ENCODE measurements at regions not wholly inside any gene's neighbourhood (a gene's known extent, or its start where the extent isn't known, plus 50 kb on each side); places are given as distances from the start of the nearest gene placed in this dataset.

- no peaks in the 10 kb centered on the region for H4K20me1 ChIP-seq (ENCODE audit: insufficient read depth, low read length, poor library complexity, severe bottlenecking)
- TF ChIP-seq CTCF (conservative IDR thresholded peaks at IDR 0.05; ENCODE audit: low read length) (no peak), EZH2phosphoT487 (IDR thresholded peaks at IDR 0.05; ENCODE audit: borderline replicate concordance) (no peak)
- H3K79me2 ChIP-seq (ENCODE audit: insufficient read depth, low read length): no peaks in the 10 kb centered on the region
- no peaks in the 10 kb centered on the region for H3K9me2 ChIP-seq (replicated peaks; ENCODE audit: low read depth, low read length)
- no peak overlapping the region for H3K9ac ChIP-seq (ENCODE audit: low read depth, low read length, poor library complexity, severe bottlenecking)
- no peaks in the 10 kb centered on the region for H3K4me1 ChIP-seq (ENCODE audit: insufficient read depth, low read length, poor library complexity, severe bottlenecking)
- H3K36me3 ChIP-seq (ENCODE audit: insufficient read depth, low read length): no peaks in the 10 kb centered on the region
- no peaks in the 10 kb centered on the region for H3K27me3 ChIP-seq (ENCODE audit: insufficient read depth, low read length, poor library complexity, severe bottlenecking)
- H3F3A ChIP-seq (ENCODE audit: low read depth): no peaks in the 10 kb centered on the region
- no peak overlapping the region for H2AFZ ChIP-seq (ENCODE audit: low read length)
- no peak overlapping the region for H3K4me2 ChIP-seq (ENCODE audit: low read depth, low read length, poor library complexity, severe bottlenecking)
- H3K4me3 ChIP-seq (ENCODE audit: low read length, poor library complexity, severe bottlenecking): no peak overlapping the region
- H3K9me3 ChIP-seq (ENCODE audit: insufficient read depth, low read depth, low read length): no peaks in the 10 kb centered on the region
Observed at GRCh38 chr11:15558513-15559181, 443.9 kb downstream of the INSC start.

- Histone ChIP-seq H2AFZ (ENCODE audit: low read length) (no peak overlapping the region), H3K27me3 (ENCODE audit: insufficient read depth, low read length, poor library complexity, severe bottlenecking) (no peaks in the 10 kb centered on the region), H3K9me3 (ENCODE audit: insufficient read depth, low read depth, low read length) (no peaks in the 10 kb centered on the region), H3F3A (ENCODE audit: low read depth) (no peaks in the 10 kb centered on the region), H3K9ac (ENCODE audit: low read depth, low read length, poor library complexity, severe bottlenecking) (no peak overlapping the region), H3K9me2 (replicated peaks; ENCODE audit: low read depth, low read length) (no peaks in the 10 kb centered on the region), H3K4me2 (ENCODE audit: low read depth, low read length, poor library complexity, severe bottlenecking) (no peak overlapping the region), H3K4me3 (ENCODE audit: low read length, poor library complexity, severe bottlenecking) (no peak overlapping the region), H4K20me1 (ENCODE audit: insufficient read depth, low read length, poor library complexity, severe bottlenecking) (no peaks in the 10 kb centered on the region), H3K4me1 (ENCODE audit: insufficient read depth, low read length, poor library complexity, severe bottlenecking) (no peaks in the 10 kb centered on the region), H3K79me2 (ENCODE audit: insufficient read depth, low read length) (no peaks in the 10 kb centered on the region), H3K36me3 (ENCODE audit: insufficient read depth, low read length) (no peaks in the 10 kb centered on the region)
- TF ChIP-seq EZH2phosphoT487 (IDR thresholded peaks at IDR 0.05; ENCODE audit: borderline replicate concordance) (no peak), CTCF (conservative IDR thresholded peaks at IDR 0.05; ENCODE audit: low read length) (no peak)
Observed at GRCh38 chr11:15560689-15561467, 446.2 kb downstream of the INSC start.

- H3K27me3 ChIP-seq (ENCODE audit: insufficient read depth, low read length, poor library complexity, severe bottlenecking): no peaks in the 10 kb centered on the region
- H3K9ac ChIP-seq (ENCODE audit: low read depth, low read length, poor library complexity, severe bottlenecking): no peak overlapping the region
- no peaks in the 10 kb centered on the region for H3F3A ChIP-seq (ENCODE audit: low read depth)
- no peaks in the 10 kb centered on the region for H3K79me2 ChIP-seq (ENCODE audit: insufficient read depth, low read length)
- H2AFZ ChIP-seq (ENCODE audit: low read length): no peak overlapping the region
- H3K4me1 ChIP-seq (ENCODE audit: insufficient read depth, low read length, poor library complexity, severe bottlenecking): no peaks in the 10 kb centered on the region
- H3K4me3 ChIP-seq (ENCODE audit: low read length, poor library complexity, severe bottlenecking): no peak overlapping the region
- H3K36me3 ChIP-seq (ENCODE audit: insufficient read depth, low read length): no peaks in the 10 kb centered on the region
- H4K20me1 ChIP-seq (ENCODE audit: insufficient read depth, low read length, poor library complexity, severe bottlenecking): no peaks in the 10 kb centered on the region
- H3K9me2 ChIP-seq (replicated peaks; ENCODE audit: low read depth, low read length): no peaks in the 10 kb centered on the region
- no peaks in the 10 kb centered on the region for H3K9me3 ChIP-seq (ENCODE audit: insufficient read depth, low read depth, low read length)
- no peak for TF ChIP-seq EZH2phosphoT487 (IDR thresholded peaks at IDR 0.05; ENCODE audit: borderline replicate concordance)
- no peak for TF ChIP-seq CTCF (conservative IDR thresholded peaks at IDR 0.05; ENCODE audit: low read length)
- no peak overlapping the region for H3K4me2 ChIP-seq (ENCODE audit: low read depth, low read length, poor library complexity, severe bottlenecking)
Observed at GRCh38 chr11:15562230-15562629, 447.5 kb downstream of the INSC start.
